SU-DHL-6 (cell line): ENCODE measurements at regions not wholly inside any gene's neighbourhood (a gene's known extent, or its start where the extent isn't known, plus 50 kb on each side); places are given as distances from the start of the nearest gene placed in this dataset.

Source experiments
- H2AFZ ChIP-seq: fragments of 200-600 bp; sonication (generic); 2 replicates; pipeline ENCODE4 v1.6.1; 2014; ENCODE audit warnings: low read depth, mild to moderate bottlenecking, moderate library complexity, mixed read lengths, antibody characterized with exemption, low read length; ENCODE audit not compliant: severe bottlenecking
- H3F3A ChIP-seq: fragments of 200-600 bp; shearing (Covaris generic); 2 replicates; pipeline ENCODE4 v1.6.0; 2016; ENCODE audit warnings: antibody characterized with exemption, mild to moderate bottlenecking; ENCODE audit not compliant: insufficient read depth
- H3K27ac ChIP-seq: fragments of 200-600 bp; sonication (generic); 2 replicates; pipeline ENCODE4 v1.5.1; 2016; ENCODE audit warnings: low read depth, mild to moderate bottlenecking, low read length, moderate library complexity, mixed read lengths
- H3K27me3 ChIP-seq: fragments of 200-600 bp; sonication (generic), shearing (Covaris generic); 2 replicates; pipeline ENCODE4 v1.6.0; 2014; ENCODE audit warnings: mild to moderate bottlenecking, low read length
- H3K36me3 ChIP-seq: fragments of 200-600 bp; sonication (generic); 2 replicates; pipeline ENCODE4 v1.6.1; 2014; ENCODE audit warnings: mild to moderate bottlenecking, low read length, mixed read lengths
- H3K4me2 ChIP-seq: fragments of 300-600, 200-600 bp; shearing (Covaris generic), sonication (generic); 2 replicates; pipeline ENCODE4 v1.6.0; 2014; ENCODE audit warnings: low read length, low read depth, mild to moderate bottlenecking; ENCODE audit not compliant: poor library complexity, severe bottlenecking
- H3K4me3 ChIP-seq: fragments of 200-600 bp; sonication (generic); 2 replicates; pipeline ENCODE4 v1.5.1; 2014; ENCODE audit warnings: antibody characterized with exemption, low read length, mild to moderate bottlenecking, mixed read lengths; ENCODE audit not compliant: insufficient read depth, poor library complexity, severe bottlenecking
- H3K79me2 ChIP-seq: fragments of 200-600 bp; sonication (generic); 2 replicates; pipeline ENCODE4 v1.6.1; 2014; ENCODE audit warnings: mild to moderate bottlenecking, low read length, moderate library complexity; ENCODE audit not compliant: insufficient read depth
- H3K9ac ChIP-seq: fragments of 200-600 bp; sonication (generic); 2 replicates; pipeline ENCODE4 v1.7.0; 2014; ENCODE audit warnings: mild to moderate bottlenecking, low read length
- H3K9me2 ChIP-seq: fragments of 200-600 bp; sonication (generic); replicated peaks from 2 replicates; pipeline ENCODE4 v1.6.1; 2014; ENCODE audit warnings: low read length; ENCODE audit not compliant: insufficient read depth
- H3K9me3 ChIP-seq: fragments of 200-600 bp; sonication (generic); 2 replicates; pipeline ENCODE4 v1.6.1; 2014; ENCODE audit warnings: low read length, mixed read lengths; ENCODE audit not compliant: insufficient read depth
- H4K20me1 ChIP-seq: fragments of 200-600 bp; sonication (generic); 2 replicates; pipeline ENCODE4 v1.6.1; 2014; ENCODE audit warnings: low read depth, mild to moderate bottlenecking, antibody characterized with exemption, low read length, moderate library complexity, mixed read lengths
- EZH2phosphoT487 ChIP-seq: fragments of 200-600 bp; sonication (generic), shearing (Covaris generic); conservative IDR thresholded peaks from 2 replicates; pipeline ENCODE4 v1.6.1; 2018; ENCODE audit warnings: mild to moderate bottlenecking, antibody characterized with exemption, low read length, moderate library complexity, mixed read lengths
- TF ChIP-seq, protein P1 (sequence below): fragments of 200-600 bp; sonication (generic); IDR thresholded peaks from one replicate; pipeline ENCODE4 v1.5.1; 2017; ENCODE audit warnings: antibody characterized with exemption, mild to moderate bottlenecking, low read length, moderate library complexity; ENCODE audit not compliant: insufficient read depth, poor library complexity, severe bottlenecking

DNA sequence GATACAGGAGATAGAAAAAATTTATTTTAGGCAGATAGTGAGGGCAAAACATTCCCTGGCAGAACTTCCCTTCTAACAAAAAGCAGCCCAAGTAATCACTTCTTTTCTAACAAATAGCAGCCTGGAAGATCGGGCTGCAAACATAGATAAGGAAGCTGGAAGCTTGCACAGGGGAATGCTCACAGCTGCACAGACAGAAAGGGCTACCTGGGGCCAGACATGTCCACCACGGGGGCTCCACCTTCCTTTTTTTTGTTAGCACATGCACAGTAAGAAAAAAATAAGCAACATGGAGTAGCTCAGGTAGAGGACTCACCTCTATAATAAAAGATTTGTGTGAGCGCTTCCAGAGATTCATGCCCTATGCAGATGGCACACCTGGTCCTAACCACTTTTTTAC is 420.5 kb downstream of the PTH2R start:
- no peaks in the 10 kb centered on the region; the same call in 1 of the 2 replicates for H3K36me3 ChIP-seq
- no peak overlapping the region for H2AFZ ChIP-seq
- no peaks in the 10 kb centered on the region for H3K9me3 ChIP-seq
- H3K79me2 ChIP-seq, result no peaks in the 10 kb centered on the region
- no peak overlapping the region for H3K9ac ChIP-seq
- H3F3A ChIP-seq, result no peaks in the 10 kb centered on the region
- H3K27me3 ChIP-seq, result no peaks in the 10 kb centered on the region
- H3K9me2 ChIP-seq, result no peaks in the 10 kb centered on the region
- no peaks in the 10 kb centered on the region for H4K20me1 ChIP-seq
- H3K4me3 ChIP-seq, result no peak overlapping the region
- no peak for TF ChIP-seq EZH2phosphoT487
- TF ChIP-seq, protein P1, sequence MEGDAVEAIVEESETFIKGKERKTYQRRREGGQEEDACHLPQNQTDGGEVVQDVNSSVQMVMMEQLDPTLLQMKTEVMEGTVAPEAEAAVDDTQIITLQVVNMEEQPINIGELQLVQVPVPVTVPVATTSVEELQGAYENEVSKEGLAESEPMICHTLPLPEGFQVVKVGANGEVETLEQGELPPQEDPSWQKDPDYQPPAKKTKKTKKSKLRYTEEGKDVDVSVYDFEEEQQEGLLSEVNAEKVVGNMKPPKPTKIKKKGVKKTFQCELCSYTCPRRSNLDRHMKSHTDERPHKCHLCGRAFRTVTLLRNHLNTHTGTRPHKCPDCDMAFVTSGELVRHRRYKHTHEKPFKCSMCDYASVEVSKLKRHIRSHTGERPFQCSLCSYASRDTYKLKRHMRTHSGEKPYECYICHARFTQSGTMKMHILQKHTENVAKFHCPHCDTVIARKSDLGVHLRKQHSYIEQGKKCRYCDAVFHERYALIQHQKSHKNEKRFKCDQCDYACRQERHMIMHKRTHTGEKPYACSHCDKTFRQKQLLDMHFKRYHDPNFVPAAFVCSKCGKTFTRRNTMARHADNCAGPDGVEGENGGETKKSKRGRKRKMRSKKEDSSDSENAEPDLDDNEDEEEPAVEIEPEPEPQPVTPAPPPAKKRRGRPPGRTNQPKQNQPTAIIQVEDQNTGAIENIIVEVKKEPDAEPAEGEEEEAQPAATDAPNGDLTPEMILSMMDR, result no peak
- no peak overlapping the region for H3K4me2 ChIP-seq
- H3K27ac ChIP-seq, result no peak overlapping the region

DNA sequence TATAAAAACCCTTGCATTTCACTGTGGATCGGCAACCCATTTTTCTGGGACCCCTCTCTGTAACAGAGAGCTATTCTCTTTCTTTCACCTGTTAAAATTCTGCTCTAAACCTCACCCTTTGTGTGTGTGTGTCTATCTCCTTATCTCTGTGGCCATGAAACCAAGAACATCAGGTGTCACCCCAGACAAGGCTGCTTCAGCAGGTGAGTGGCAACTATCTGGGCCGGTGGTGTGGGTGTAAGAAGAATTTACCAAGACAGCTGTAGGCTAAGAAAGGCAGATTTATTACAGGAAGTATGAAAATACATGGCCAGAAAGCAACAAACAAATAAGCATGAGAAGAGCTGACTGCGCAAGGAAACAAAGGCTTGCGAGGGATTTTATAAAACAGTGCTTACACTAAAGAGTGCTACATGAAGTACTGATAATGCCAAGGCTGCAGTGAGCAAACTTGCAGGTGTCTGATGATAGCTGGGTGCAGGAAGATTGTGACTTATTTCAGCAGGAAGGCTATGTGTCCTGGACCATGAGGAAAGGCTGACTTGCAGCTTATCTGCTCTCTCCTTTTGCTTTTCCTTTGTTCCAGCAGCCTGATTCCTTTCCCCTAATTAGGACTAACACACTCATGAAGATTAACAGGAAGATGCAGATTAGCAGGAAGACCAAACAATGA is 421.1 kb downstream of the PTH2R start:
- no peaks in the 10 kb centered on the region for H3K9me3 ChIP-seq

GRCh38 chr2:208830203-208830602 is 423.6 kb downstream of the PTH2R start:
- Histone ChIP-seq H3K9ac (no peak overlapping the region), H3K27me3 (no peaks in the 10 kb centered on the region), H3K9me2 (no peaks in the 10 kb centered on the region), H3K36me3 (no peaks in the 10 kb centered on the region; the same call in 1 of the 2 replicates), H3K79me2 (no peaks in the 10 kb centered on the region), H3K27ac (no peak overlapping the region), H3K4me2 (no peak overlapping the region), H3F3A (no peaks in the 10 kb centered on the region), H3K4me3 (no peak overlapping the region), H3K9me3 (no peaks in the 10 kb centered on the region), H2AFZ (no peak overlapping the region), H4K20me1 (no peaks in the 10 kb centered on the region)
- TF ChIP-seq EZH2phosphoT487, result no peak
- TF ChIP-seq, protein P1, result no peak

More for the DNA sequence above, 421.1 kb downstream of the PTH2R start:
- Histone ChIP-seq H3K9ac (no peak overlapping the region), H3K9me2 (no peaks in the 10 kb centered on the region), H3F3A (no peaks in the 10 kb centered on the region), H3K79me2 (no peaks in the 10 kb centered on the region), H3K27ac (no peak overlapping the region), H4K20me1 (no peaks in the 10 kb centered on the region), H3K4me2 (no peak overlapping the region), H3K27me3 (no peaks in the 10 kb centered on the region), H3K36me3 (no peaks in the 10 kb centered on the region; the same call in 1 of the 2 replicates), H2AFZ (no peak overlapping the region), H3K4me3 (no peak overlapping the region)
- TF ChIP-seq, protein P1, result no peak
- TF ChIP-seq EZH2phosphoT487, result no peak
